ENCODE measurements at regions not wholly inside any gene's neighbourhood (a gene's known extent, or its start where the extent isn't known, plus 50 kb on each side); places are given as distances from the start of the nearest gene placed in this dataset.

DNA sequence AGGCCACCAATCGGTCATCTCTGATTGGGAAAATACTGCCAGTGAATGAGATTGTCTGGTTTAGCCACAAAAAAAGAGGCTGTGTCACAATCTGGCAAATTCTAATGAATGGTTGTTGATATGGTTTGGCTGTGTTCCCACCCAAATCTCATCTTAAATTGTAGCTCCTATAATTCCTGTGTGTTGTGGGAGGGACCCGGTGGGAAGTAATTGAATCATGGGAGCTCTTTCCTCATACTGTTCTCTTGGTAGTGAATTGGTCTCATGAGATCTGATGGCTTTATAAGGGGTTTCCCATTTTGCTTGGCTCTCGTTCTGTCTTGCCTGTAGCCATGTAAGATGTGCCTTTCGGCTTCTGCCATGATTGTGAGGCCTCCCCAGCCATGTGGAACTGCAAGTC lies 838.3 kb downstream of the SLC4A3 start:
- TF ChIP-seq, protein P1, sequence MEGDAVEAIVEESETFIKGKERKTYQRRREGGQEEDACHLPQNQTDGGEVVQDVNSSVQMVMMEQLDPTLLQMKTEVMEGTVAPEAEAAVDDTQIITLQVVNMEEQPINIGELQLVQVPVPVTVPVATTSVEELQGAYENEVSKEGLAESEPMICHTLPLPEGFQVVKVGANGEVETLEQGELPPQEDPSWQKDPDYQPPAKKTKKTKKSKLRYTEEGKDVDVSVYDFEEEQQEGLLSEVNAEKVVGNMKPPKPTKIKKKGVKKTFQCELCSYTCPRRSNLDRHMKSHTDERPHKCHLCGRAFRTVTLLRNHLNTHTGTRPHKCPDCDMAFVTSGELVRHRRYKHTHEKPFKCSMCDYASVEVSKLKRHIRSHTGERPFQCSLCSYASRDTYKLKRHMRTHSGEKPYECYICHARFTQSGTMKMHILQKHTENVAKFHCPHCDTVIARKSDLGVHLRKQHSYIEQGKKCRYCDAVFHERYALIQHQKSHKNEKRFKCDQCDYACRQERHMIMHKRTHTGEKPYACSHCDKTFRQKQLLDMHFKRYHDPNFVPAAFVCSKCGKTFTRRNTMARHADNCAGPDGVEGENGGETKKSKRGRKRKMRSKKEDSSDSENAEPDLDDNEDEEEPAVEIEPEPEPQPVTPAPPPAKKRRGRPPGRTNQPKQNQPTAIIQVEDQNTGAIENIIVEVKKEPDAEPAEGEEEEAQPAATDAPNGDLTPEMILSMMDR (IDR thresholded peaks at IDR 0.05; ENCODE audit: low read length) = no peak
- TF ChIP-seq EZH2 (IDR thresholded peaks at IDR 0.05; ENCODE audit: borderline replicate concordance, low read length) = no peak

Measured in OCI-LY1 (cell line).